ENCODE measurements at regions not wholly inside any gene's neighbourhood (a gene's known extent, or its start where the extent isn't known, plus 50 kb on each side); places are given as distances from the start of the nearest gene placed in this dataset.

DNA sequence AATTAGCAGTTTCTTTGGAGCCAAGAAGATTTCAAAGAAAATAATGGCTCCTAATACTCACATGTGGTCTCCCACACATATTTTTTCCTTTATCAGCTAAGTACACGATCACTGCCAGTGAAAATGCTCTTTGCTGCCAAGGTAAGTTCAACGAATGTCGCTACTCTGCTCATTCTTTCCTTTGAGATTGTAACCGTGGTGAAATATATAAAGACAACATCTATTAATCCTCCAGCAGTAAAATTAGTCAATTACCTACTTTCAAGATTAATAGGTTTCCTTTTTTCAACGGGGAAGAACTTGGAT lies 672.2 kb downstream of the GATA3 start:
- no peak for DNase-seq

DNA sequence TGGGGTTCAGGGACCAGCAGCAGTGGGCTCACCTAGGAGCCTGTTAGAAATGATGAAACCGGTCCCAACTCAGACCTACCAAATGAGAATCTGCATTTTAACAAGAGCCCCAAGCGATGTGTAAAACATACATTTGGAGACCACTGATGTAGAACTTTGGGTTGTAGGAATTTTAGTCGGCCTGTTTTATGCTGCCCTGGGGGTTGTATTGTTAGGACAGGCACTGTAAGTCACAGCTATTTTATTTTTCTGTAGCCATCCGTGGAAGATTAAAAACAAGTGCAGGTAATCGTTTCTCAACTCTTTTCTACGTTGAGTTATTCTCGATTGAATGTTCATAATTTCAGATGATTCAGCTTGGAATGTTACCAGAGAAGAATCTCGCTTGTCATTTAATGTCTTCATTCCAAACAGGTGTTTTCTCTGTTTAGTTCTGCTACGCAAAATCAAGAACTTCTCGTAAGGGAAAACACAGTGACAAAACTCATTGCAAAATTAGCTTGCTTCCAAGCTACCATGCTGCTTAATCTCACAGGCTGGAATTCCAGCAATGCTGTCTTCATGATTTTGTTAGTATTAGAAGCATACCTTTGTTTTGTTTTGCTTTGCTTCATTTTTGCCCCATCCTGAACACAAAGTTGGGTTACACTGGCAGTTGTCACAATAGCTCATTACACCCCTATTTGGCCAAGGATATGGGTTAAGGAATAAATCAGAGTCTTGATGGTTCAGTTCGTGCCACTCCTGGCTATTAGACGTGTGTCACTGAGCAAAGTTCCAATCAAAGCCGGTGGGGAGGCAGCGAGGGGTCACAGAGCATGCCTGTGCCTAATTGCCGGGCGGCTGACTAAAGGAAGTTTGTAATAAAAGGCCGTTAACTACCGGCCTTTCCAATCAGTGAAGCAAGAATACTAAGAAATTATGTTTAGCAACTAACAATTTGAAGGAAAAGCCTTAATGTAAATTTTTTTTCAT lies 676.9 kb downstream of the GATA3 start:
- no peak for DNase-seq

DNA sequence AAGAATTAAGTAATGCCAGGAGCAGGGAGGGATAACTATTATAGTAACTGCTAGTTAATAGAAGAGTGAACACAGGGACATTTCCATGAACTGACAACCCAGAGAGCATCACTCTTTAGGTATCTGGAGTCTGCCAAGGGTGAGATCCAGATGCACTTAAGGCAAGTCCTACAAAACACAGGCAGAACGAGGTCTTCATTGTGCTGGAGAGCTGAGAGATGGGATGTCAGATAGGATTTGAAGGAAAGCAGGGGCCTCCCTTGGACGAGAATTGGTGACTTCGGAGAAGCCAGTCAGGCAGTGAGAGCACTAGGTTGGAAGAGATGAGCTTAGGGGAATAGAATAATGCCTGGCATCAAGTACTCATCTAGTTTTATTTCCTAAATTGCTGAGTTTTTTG lies 684.5 kb downstream of the GATA3 start:
- DNase-seq: no peak

DNA sequence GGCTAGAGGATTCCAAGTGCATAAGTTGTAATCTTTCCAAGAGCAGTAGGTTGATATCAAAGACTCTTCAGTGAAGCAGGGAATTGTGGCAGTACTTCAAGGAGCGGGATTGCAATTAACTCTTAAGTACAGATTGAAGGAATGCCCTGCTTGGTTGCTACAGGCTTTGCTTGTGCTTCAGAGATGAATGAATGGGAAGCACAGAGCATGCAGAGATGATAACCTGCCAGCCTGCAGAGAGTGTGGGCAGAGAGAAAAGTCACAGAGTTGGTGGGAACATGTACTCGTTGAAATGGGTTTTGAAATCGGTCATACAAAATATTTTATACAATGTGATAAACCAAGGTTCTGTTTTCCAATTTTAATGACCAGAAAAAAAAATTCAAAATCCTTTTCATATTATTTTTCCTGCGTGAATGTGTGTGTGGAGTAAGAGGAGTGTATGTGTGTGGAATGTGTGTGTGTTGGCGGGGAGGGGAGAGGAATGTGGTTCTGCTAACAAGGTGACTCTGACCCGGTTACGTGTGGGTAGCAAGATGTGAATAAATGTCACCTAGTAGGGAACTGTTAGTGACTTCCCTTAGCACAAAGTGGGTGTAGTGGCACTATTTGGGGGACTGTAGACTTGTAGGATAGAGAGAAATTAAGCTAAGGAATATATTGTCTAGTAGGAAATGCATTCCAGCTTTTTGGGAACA lies 697.8 kb downstream of the GATA3 start:
- DNase-seq: no peak

DNA sequence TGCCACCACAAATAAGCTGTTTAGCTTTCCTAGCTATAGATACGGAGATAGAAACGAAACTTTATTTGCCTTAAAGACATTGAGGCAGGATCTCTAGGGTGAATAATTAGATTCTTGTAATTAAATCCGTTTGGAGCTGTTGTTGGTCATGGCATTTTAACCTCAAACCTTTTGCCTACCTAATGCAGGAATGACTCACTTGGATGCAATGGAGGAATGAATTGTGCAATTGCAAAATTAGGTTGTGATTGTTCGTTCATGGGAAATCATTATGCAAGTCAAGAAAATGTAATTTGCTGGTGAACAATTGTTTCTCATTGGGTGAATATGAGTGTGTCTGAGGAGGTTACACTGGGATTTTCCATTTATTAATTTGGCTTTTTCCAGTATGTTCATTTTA lies 703.5 kb downstream of the GATA3 start:
- no peak for DNase-seq

DNA sequence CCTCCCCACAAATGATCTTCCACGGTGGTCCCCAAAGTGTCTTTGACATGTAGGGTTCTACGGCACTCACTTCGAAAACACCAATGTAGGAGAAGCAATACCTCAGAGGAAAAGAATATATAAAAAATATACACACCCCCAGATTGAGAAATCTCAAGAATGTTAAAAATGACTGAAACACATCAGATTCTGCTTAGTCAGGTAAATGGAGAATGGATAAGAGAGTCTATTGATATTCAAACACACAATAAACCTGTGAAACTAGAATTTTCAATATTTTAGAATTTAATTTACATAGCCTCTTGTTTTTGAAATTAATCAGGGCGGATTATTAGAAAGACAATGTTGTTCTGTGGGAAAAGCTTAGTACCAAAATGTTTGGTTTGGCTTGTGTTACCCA lies 712.4 kb downstream of the GATA3 start:
- DNase-seq: no peak

DNA sequence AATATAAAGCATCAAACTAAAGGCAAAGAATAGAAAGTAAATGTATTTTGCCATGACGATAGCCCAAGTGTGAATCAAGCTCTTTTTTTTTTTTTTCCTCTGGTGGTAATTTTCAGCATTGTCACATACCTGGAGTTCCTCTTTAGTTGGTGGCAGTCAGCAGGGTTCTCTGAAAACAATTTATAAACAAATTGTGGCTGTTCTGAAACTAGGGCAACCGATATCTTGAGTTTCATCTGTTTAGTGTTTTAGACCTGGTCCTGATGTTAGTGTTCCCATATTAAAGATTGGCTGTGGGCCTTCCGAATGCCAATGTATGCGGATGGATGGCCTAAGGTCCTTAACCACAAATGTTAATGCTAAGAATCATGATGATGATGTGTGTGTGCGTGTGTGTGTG lies 713.1 kb downstream of the GATA3 start:
- DNase-seq: no peak

DNA sequence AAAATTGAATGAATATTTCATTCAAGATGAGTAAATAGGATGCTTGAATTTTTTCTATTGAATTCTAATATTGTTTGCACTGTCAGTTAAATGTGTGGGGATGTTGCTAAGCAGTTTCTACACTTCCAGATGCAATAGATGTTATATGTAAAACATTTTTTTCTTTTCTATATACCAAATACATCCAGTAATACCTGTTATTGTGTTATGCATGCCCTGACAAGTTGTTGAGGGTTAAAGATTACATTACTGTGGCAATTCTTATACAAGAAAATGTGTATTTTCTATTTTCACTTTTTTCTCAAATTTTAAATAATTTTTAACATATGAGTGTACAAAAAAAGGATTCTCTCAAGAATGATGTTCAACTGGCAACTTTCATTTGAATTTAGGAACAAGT lies 713.9 kb downstream of the GATA3 start:
- DNase-seq: no peak

DNA sequence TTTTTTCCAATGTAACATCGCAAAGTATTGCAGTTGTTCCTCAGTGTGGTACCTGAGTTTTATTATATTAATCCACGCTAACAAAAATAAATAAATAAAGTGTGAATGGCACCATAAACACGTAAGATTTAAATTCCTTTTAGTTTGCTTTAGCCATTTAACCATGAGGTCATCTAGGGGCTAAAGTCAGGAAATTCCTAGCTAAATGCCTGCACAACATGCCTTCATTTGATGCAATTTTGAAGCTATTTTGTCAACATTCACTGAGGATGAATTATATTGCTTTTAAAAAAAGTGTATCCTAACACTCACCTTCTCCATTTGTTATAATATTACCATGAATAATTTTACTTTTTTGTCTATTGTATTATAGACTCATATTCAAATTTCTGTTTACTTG lies 714.4 kb downstream of the GATA3 start:
- DNase-seq: no peak

DNA sequence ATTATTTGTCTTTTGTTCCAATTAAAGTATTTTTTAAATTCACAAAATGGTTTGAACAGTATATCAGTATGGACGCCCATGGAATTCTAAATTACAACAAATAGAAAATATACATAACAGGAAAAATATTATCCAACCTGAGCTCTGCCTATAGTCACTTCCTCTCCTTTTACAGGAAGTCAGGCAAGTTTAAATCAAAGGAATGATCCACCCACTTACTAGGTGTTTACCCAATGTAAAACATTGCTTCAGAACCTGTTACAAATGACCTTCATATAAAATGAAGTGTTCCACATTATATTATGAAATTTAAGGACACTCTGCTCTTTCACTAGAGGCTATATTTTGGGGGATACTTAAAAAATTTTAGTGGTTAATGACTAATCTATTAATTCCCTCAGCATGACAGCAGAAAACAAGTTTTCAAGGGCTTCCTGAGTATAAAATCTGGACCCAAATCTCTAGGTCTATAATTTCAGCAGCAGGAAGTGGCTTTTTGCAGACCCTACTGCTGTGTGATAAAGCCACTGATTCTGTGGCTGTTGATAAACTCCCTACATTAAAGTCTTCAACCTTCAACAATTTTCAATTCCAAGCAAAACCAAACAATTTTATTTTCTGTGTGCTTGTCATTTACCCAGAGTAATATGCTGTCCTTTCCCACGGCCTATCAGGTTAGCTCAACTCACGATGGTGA lies 722.6 kb downstream of the GATA3 start:
- no peak for DNase-seq

DNA sequence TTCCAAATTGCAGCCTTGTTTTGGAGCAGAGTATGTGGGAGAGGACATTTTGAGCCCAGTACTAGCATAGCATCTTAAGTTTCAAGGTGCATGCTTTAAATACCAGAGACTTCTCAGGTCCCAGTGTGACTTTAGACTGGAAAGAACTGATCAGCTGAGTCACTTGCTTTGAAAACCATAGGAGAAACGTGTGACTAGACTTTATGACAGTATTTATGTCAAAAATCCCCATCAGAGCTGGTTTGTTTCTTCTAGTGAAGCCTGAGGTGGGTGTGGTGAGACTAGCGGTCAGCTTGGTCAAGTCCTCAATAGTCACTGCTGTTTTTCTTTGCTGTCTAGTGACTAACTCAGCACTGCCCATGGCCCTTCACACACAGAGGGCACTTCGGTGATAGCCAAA lies 724.2 kb downstream of the GATA3 start:
- no peak for DNase-seq

DNA sequence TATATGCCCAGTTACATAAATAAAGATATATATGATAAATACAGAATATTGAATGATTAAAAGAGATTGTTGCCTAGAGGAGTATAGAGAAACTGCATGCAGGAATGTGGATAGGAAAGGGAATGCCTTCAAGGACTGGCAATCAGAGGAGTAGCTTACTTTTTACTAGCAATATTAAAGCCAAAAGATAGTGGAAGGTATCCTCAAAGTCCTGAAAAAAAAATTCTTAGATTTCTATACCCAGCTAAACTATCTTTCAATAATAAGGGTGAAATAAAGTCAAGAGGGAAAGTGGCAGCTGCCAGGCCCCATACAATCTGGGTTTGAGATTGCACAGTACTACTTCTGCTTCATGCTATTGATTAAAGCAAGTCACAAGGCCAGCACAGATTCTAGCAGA lies 733.2 kb downstream of the GATA3 start:
- DNase-seq: no peak

DNA sequence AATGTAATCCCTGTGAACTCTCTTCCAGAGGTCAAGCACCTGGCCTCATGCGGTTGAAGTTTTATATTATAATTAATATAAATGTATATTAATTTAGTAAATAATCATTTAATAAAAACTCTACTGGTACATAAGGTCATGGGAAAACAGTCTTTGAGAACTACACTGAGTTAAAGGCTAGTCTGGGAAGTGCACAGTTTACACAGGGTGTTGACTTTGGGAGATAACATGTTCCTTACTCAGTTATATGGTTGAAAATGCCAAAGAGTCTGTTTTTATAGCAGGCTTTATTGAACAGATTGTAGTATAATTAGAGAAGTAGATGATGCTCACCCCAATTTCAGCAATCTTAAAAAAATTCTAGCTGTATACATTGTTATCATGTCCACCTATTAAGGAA lies 735.9 kb downstream of the GATA3 start:
- DNase-seq: no peak

DNA sequence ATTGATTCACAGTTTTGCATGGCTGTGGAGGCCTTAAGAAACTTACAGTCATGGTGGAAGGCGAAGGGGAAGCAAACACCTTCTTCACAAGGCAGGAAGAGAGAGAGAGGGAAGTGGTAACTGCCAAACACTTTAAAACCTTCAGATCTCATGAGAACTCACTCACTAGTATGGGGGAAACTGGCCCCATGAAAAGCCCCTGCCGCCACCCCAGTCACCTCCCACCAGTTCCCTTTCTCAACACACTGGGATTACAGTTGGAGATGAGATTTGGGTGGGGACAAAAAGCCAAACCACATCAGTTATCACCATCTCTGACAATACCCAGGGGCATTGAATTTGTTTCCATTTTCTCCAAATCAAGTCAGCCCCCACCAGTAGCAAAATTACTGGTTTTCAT lies 740.4 kb downstream of the GATA3 start:
- no peak for DNase-seq

DNA sequence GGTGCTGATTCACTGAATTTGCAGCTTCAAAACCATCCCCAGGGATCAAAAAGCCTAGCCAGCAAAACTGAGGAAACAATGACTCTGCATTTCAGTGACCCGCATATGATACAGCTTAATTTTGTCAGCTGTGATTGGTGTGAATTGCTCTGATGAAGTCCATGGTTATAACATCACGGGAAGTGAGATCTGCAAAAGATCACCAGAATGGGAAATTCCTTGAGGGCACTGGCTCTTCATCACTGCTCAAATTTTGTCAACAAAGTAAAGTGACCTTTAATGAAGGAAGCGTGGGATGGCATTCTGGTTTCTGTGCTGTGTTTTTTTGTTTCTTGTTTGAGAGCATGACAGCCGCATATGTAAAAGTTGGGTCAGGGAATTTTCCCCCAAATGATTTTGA lies 745.9 kb downstream of the GATA3 start:
- DNase-seq: no peak

DNA sequence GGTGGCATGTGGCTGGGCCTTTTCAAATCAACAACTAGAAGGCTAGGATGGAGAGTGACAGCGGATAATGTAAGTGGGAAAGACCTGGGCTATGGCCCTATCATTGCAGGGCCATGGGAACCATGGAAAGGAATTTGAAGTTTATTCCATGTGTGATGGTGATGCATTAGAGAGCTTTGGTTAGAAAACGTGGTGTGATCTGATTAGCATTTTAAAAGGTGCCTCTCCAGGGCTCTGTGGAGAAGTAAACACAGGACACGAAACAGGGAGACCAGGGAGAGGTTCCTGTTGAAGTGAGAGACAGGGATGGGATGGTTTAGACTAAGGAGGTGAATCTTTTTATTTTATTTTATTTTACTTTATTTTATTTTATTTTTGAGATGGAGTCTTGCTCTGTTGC lies 749.5 kb downstream of the GATA3 start:
- no peak for DNase-seq

DNA sequence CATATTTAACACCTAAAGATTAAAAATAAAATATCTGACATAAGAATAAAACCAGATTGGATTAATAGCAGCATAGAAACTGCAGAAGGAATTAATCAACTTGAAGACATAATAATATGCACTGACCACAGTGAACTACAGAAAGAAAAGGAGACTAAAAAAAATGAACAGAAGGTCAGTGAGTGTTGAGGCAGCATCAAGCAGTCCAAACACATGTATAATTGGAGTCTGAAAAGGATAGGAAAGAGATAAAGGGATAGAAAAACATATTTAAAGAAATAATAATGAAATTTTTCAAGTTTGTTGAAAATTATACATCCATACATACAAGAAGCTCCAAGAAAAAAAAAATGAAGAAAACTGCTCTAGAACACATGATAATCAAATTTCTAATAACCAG lies 756.2 kb downstream of the GATA3 start:
- no peak for DNase-seq

DNA sequence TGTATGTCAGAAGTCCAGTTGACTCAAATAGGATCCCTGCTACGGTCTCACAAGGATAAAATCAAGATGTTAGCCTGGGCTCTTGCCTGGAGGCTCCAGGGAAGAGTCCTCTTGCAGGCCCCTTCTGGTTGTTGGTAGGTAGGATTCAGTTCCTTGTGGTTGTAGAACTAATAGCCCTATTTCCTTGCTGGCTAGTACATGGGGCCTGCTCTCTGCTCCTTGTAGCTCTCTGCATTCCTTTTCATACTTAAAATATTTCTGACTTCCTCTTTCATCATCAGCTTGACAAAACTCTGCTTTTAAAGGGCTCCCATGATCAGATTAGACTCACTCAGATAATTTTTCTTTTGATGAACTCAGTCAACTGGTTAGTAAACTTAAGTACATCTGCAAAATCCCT lies 756.7 kb downstream of the GATA3 start:
- DNase-seq: no peak

DNA sequence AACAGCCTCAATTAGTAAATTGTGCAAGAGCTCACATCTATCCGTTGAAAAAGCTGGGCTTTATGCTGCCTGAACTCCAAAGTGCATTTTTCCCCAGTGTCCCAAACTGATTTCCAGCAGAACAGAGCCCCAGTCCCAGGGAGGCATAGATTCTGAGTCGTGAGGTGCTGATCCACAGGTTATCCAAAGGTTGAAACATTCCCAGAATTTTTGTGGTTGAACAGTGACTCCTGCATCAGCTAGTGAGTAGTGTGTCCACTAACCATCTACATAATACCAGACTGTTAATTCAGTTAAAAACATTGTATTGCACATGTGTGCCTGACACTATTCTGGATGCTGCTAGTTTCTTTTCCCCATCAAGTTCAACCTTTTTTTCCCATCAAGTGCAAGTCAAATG lies 761.5 kb downstream of the GATA3 start:
- no peak for DNase-seq

DNA sequence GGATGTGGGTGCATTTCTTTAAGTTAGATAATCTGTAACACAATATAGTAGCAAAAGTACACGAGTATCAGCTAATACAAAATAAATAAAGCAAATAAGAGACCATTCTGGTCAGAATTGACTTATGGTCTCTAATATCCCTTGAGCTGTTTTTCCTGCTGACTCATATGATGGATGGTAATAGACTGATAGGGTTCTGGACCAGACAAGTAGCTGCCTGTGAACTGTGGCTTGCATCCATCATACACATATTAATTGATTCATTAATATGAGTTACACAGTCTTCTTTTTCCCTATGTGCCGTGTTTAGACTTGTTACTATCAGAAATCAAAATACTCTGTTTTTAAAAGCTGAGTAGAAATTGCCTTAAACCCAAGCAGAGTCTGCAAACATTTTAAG lies 762.8 kb downstream of the GATA3 start:
- no peak for DNase-seq

DNA sequence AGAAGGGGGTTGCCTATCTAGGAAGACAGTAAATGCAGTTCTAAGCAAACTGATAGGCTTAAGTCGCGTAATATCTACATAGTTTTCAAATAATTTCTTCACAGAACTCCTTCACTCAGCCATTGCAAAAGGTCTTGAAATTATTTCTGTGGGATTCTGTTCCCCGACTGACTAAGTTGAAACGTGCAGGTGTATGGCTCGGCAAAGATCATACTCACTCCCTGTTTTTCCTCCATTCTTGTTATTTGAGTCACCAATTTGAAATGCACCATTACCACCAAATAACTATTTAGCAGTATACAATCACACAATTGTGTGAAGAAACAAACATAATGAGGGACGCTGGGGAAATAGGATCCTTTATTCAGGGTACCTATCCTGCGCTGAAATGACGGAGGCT lies 771.1 kb downstream of the GATA3 start:
- no peak for DNase-seq

DNA sequence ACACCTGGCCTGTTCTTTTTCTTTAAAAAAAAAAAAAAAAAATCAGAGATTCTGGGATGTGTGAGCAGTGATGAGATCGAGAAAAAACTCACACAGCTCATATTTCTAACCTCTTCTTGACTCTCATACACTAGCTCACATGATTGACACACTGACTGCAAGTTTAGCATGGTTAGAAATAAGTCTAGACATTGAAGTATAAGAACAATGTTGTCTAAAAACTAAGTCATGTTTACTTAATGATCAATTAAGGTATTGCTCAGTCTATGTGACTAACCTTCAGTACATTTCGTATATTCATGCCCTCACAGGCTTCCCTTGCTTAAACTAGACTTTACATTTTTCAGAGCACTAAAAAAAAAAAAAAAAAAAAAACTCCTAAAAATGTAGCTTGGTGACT lies 775.1 kb downstream of the GATA3 start:
- no peak for DNase-seq

DNA sequence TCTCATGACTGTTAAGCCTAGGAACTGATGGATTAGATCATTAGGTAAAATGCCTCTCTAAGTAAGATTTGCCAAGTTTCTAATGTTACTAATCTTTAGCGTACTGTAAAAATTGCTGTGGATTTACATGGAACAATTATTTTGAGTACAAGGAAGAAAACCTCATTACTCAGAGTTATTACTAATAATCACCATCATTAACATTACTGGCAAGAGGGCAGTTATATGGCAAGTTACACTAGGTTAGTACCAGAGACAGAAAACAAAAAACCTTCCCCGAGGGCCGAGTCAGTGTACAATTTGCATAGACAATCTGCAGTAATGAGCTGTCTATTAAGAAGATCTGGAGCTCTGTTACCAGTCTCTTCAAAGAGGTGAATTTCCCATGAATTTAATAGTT lies 775.6 kb downstream of the GATA3 start:
- no peak for DNase-seq

DNA sequence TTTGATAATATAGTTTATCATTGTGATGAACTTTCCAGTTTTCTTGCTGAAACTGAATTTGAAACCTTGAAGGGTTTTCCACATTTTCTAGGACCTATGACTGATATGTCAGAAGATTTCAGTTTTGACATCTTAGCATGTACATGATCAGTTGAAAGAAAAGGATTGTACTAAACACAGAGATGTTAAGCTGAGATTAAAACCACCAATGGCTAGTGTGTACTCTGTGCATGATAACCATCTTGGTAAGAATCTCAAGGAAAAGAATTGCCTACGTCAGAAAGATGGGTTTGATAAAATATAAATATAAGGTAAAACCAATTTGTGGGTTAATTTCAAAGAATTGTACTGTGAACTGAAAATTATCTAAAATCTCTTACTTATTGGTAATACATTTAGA lies 776.4 kb downstream of the GATA3 start:
- no peak for DNase-seq
